PC-9 (cell line): ENCODE measurements at regions not wholly inside any gene's neighbourhood (a gene's known extent, or its start where the extent isn't known, plus 50 kb on each side); places are given as distances from the start of the nearest gene placed in this dataset.

Experiments
- BruUV-seq: library from RNA; stranded (reverse); fragments of 400-500 nt; replicated peaks from 2 replicates; lab custom pipeline; 2021; lab: Mats Ljungman, UMichigan
- CTCF ChIA-PET: fragments of 300-600 bp; sonication (Branson Sonifier 250); formaldehyde crosslinking; loops from one replicate; lab custom pipeline; 2022; ENCODE audit warnings: antibody characterized with exemption; lab: Charles Lee
- POLR2A ChIA-PET: fragments of 300-600 bp; sonication (Branson Sonifier 250); formaldehyde crosslinking; loops from one replicate; lab custom pipeline; 2022; ENCODE audit warnings: antibody characterized with exemption; ENCODE audit not compliant: unreplicated experiment; lab: Charles Lee
- DNase-seq, 2 experiments: peaks; one replicate each; pipeline versions ENCODE4 v3.0.0 to v3.0.0-alpha.2; 2015 to 2022; ENCODE audit warnings: mixed read lengths in 1 of 2
- H2AFZ ChIP-seq: fragments of 200-600 bp; sonication (generic); 2 replicates; pipeline ENCODE4 v1.8.1; 2017; ENCODE audit warnings: antibody characterized with exemption
- H3F3A ChIP-seq: fragments of 200-600 bp; sonication (generic); 2 replicates; pipeline ENCODE4 v1.8.1; 2017; ENCODE audit warnings: antibody characterized with exemption, mild to moderate bottlenecking, low read depth; ENCODE audit not compliant: insufficient read depth
- H3K27ac ChIP-seq: fragments of 200-600 bp; sonication (generic); 2 replicates; pipeline ENCODE4 v1.6.1; 2016; ENCODE audit warnings: mixed run types
- H3K27me3 ChIP-seq: fragments of 200-600 bp; sonication (generic); 2 replicates; pipeline ENCODE4 v1.6.1; 2016; ENCODE audit warnings: low read depth, mixed run types; ENCODE audit not compliant: insufficient read depth
- H3K36me3 ChIP-seq: fragments of 200-600 bp; sonication (generic); 2 replicates; pipeline ENCODE4 v1.6.1; 2016; ENCODE audit warnings: low read depth, mixed run types
- H3K4me1 ChIP-seq: fragments of 200-600 bp; sonication (generic); replicated peaks from 2 replicates; pipeline ENCODE4 v1.6.1; 2016; ENCODE audit warnings: mixed run types; ENCODE audit not compliant: insufficient read depth
- H3K4me2 ChIP-seq: fragments of 200-600 bp; sonication (generic); 2 replicates; pipeline ENCODE4 v1.6.1; 2017; ENCODE audit warnings: mixed run types
- H3K4me3 ChIP-seq: fragments of 200-600 bp; sonication (generic); 2 replicates; pipeline ENCODE4 v1.6.1; 2016; ENCODE audit warnings: mixed run types
- H3K79me2 ChIP-seq: fragments of 200-600 bp; sonication (generic); 2 replicates; pipeline ENCODE4 v1.6.1; 2017; ENCODE audit warnings: low read depth, mixed run types
- H3K9me2 ChIP-seq: fragments of 200-600 bp; sonication (generic); 2 replicates; pipeline ENCODE4 v1.8.1; 2017; ENCODE audit warnings: mild to moderate bottlenecking; ENCODE audit not compliant: insufficient read depth
- H3K9me3 ChIP-seq: fragments of 200-600 bp; sonication (generic); 2 replicates; pipeline ENCODE4 v1.8.1; 2016; ENCODE audit warnings: low read depth; ENCODE audit not compliant: insufficient read depth
- H4K20me1 ChIP-seq: fragments of 200-600 bp; sonication (generic); 2 replicates; pipeline ENCODE4 v1.8.1; 2017; ENCODE audit not compliant: insufficient read depth
- EZH2 ChIP-seq: fragments of 200-600 bp; sonication (generic); IDR thresholded peaks from 2 replicates; pipeline ENCODE4 v1.8.0; 2017; ENCODE audit warnings: antibody characterized with exemption, low read depth
- intact Hi-C: fragments of 100-400 bp; cut with micrococcal nuclease; formaldehyde crosslinking; loops from one replicate; pipeline ENCODE4 v1.10.0; 2022; ENCODE audit not compliant: unreplicated experiment
- TF ChIP-seq, protein P1 (sequence below): fragments of 200-600 bp; sonication (generic); conservative IDR thresholded peaks from 2 replicates; pipeline ENCODE4 v1.6.1; 2017; ENCODE audit warnings: mixed run types, antibody characterized with exemption, mild to moderate bottlenecking, moderate library complexity

DNA sequence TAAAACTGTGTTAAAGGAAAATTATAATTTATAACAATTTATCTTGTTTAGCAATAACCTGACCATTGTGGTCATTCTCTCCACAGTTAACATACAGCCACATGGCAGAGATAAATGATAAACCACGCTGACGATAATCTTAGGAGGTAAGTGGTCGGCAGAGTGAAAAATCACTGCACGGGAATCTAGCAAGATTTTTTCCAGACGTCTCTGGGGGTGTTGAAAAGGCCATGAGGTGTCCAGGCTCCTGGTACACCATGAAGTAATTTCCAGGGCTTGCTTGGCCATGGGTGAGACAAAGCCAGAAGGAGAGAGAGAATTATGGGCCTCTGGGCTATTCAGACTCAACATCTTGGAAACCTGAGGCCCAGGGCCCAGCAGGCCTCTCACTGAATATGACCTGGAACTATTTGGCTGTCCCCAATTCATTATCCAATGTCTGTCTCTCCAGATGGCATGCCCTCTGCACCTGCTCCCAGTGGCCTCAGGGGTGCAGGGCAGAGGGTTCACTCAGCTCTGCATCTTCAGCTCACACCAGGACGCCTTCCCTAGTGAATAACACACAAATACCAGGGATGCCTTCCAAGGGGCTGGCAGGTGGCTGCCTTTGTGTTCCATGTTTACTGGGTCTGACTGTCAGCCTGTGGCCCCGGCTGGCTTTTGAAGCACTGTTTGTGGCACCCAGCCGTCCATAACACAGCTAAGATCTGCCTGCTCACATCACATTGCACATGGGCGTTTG, 590.4 kb upstream of the PFKP start:
- Histone ChIP-seq H3K27ac (no peak overlapping the region), H2AFZ (no peak overlapping the region), H3K4me1 (no peaks in the 10 kb centered on the region), H3K9me2 (no peaks in the 10 kb centered on the region), H3K4me3 (no peak overlapping the region), H3K4me2 (no peak overlapping the region), H3K9me3 (no peaks in the 10 kb centered on the region), H3F3A (no peaks in the 10 kb centered on the region), H3K79me2 (no peaks in the 10 kb centered on the region), H3K36me3 (no peaks in the 10 kb centered on the region), H3K27me3 (no peaks in the 10 kb centered on the region; the same call in 1 of the 2 replicates), H4K20me1 (no peaks in the 10 kb centered on the region)
- no TSS peak for BruUV-seq
- intact Hi-C loops = no loop called here
- DNase-seq = no peak
- POLR2A ChIA-PET = no interaction called here
- CTCF ChIA-PET = no interaction called here
- no peak for TF ChIP-seq EZH2
- TF ChIP-seq, protein P1, sequence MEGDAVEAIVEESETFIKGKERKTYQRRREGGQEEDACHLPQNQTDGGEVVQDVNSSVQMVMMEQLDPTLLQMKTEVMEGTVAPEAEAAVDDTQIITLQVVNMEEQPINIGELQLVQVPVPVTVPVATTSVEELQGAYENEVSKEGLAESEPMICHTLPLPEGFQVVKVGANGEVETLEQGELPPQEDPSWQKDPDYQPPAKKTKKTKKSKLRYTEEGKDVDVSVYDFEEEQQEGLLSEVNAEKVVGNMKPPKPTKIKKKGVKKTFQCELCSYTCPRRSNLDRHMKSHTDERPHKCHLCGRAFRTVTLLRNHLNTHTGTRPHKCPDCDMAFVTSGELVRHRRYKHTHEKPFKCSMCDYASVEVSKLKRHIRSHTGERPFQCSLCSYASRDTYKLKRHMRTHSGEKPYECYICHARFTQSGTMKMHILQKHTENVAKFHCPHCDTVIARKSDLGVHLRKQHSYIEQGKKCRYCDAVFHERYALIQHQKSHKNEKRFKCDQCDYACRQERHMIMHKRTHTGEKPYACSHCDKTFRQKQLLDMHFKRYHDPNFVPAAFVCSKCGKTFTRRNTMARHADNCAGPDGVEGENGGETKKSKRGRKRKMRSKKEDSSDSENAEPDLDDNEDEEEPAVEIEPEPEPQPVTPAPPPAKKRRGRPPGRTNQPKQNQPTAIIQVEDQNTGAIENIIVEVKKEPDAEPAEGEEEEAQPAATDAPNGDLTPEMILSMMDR = no peak

DNA sequence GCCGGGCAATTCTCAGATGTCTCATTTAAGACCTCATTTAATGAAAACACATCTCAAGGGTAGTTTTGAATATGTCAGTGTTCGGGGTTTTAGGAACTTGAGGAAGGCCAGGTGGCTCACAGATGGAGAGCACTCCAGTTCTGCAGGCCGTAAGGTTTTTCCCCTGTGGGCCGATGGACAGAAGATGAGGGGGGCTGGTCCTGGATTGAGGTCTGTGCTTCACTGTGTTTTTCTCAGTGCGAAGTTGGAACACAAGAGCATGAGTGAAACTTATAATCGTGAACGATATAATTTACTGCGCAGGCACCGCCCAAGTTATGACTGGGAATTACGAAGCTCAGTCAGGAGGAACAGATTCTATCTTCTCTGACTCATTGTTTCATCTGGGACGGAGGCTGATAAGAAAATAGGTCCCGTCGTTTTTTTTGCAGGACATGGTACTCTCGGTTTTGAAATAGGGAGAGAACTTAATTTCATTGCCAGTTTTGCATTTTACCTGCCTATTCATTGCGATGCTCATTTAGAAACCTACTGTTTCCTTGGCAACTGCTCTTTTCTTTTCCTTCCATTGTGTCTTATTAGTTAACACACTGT, 591.0 kb upstream of the PFKP start:
- H3K4me1 ChIP-seq = no peaks in the 10 kb centered on the region
- no peaks in the 10 kb centered on the region for H3K79me2 ChIP-seq
- no peak for TF ChIP-seq EZH2
- TF ChIP-seq, protein P1 = no peak
- DNase-seq = no peak
- ChIA-PET CTCF (no interaction called here), POLR2A (no interaction called here)
- H3K9me3 ChIP-seq = no peaks in the 10 kb centered on the region
- H3K36me3 ChIP-seq = no peaks in the 10 kb centered on the region
- BruUV-seq = no TSS peak
- intact Hi-C loops = no loop called here
- H3K4me2 ChIP-seq = no peak overlapping the region
- H2AFZ ChIP-seq = no peak overlapping the region
- no peaks in the 10 kb centered on the region for H3F3A ChIP-seq
- H3K9me2 ChIP-seq = no peaks in the 10 kb centered on the region
- no peak overlapping the region for H3K4me3 ChIP-seq
- no peaks in the 10 kb centered on the region; the same call in 1 of the 2 replicates for H3K27me3 ChIP-seq
- H4K20me1 ChIP-seq = no peaks in the 10 kb centered on the region
- no peak overlapping the region for H3K27ac ChIP-seq

DNA sequence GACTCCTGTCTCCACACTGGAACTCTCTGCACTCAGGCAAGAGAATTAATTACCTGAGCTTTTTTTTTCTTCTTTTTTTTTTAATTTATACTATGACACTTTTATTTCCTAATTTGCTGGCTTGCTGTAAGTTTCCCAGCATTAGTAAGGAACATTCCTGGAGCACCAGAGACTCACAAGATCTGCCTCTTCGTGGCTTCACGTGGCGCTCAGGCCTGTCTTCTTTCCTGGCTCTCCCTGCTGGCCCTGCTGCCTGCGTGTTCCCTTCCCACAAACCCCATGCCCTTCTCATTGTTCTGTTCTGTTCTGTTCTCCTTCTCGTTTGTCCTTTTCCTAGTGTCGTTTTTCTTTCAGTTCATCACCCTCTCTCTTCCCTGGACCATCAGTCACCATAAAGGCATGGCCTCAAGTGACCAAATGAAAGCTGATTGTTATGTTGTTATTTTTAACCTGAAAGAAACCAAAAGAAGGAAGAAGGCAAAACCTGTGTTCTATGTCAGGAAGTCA, 591.6 kb upstream of the PFKP start:
- H3K9me3 ChIP-seq = no peaks in the 10 kb centered on the region
- H3K9me2 ChIP-seq = no peaks in the 10 kb centered on the region
- H4K20me1 ChIP-seq = no peaks in the 10 kb centered on the region
- ChIA-PET POLR2A (no interaction called here), CTCF (no interaction called here)
- no peak for TF ChIP-seq EZH2
- TF ChIP-seq, protein P1 = no peak
- H3K4me1 ChIP-seq = no peaks in the 10 kb centered on the region
- H3K36me3 ChIP-seq = no peaks in the 10 kb centered on the region
- intact Hi-C loops = no loop called here
- no peak overlapping the region for H2AFZ ChIP-seq
- H3K4me3 ChIP-seq = no peak overlapping the region
- no TSS peak for BruUV-seq
- DNase-seq = no peak
- no peaks in the 10 kb centered on the region; the same call in 1 of the 2 replicates for H3K27me3 ChIP-seq
- H3K4me2 ChIP-seq = no peak overlapping the region
- H3K79me2 ChIP-seq = no peaks in the 10 kb centered on the region
- no peaks in the 10 kb centered on the region for H3F3A ChIP-seq
- no peak overlapping the region for H3K27ac ChIP-seq
